Esophagus mucosa (tissue), 1 donor: ENCODE measurements at regions not wholly inside any gene's neighbourhood (a gene's known extent, or its start where the extent isn't known, plus 50 kb on each side); places are given as distances from the start of the nearest gene placed in this dataset.

ENCODE experiments used
- ATAC-seq: fragments of 200-7000 bp; cut with Tn5 transposase; one replicate; pipeline ENCODE4 v1.9.1; 2020
- donor health status: DM: yes; HTN: yes; CAD: no.

DNA sequence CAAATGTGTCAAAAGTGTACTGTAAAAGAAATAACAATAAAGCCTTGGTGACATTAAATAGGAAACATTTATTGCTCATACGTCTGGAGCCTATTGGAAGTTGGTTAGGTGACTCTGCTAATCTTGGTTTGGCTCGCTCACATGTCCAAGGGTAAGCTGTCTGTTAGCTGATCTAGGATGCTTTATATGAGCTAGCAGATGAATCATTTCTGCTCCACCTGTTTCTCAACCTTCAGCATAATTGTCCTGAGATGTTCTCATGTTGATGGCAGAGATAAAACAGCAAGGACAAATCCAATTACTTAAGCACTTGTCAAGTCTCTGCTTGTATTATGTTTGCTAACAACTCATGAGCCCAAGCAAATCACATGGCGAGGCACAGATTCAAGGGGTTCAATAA lies 56.0 kb upstream of the CD53 start:
- ATAC-seq: peak; percentile 80

DNA sequence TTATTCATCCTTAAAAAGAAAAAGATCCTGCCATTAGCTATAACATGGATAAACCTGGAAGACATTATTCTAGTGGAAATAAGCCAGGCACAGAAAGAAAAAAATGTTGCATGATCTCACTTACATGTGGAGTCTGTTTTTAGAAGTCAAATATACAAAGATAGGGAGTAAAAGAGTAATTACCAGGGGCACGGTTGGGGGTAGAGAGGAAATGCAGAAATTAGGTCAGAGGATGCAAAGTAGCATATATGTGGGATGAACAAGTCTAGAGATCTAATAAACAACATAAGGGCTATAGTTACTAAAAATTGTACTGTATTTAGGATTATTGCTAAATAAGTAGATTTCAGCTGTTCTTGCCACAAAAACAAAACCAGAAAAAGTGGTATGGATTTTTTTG lies 61.4 kb upstream of the CD53 start:
- no peak for ATAC-seq

DNA sequence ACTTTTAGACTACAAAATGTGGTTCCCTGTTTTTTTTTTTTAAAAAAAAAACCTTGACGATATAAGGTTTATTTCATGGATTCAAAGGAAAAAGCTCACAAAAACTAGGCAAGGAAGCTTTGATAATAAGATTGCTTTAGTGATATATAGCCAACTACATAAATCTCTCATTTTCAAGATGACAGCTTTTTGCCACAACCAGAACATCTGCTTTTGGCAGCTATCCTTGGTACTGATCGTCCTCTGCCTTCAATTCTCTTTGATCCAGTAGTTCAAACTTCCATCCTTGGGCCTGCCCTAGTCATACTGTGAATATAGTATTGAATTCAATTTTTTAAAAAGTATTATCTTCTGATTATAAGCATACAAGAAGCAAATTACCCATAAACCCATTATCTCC lies 72.9 kb upstream of the CD53 start:
- no peak for ATAC-seq

DNA sequence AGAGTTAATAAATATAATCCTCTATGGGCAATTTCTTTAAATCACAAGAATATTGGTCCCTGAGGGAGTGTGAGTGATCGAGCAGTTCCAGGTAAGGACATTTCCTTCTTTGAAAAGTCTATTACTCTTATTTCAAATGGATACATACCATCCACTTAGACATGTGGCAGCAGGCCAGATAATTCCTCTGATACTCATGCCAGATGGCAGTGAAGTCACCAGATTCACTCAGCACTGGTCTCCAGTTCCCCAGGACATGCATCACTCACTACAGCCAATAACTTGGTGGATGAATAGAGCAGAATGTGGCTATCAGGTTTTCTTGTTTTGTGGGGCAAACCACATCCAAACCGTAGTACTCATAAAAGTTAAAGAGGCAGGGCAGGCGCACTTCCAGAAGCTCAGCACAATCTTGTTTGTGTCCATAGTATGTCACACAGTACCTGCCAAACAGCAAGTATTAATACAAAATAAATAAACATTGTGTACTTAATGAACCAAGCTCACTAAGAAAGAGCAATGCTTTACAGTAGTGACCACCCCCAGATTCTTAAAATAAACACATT lies 74.2 kb upstream of the CD53 start:
- ATAC-seq: no peak

DNA sequence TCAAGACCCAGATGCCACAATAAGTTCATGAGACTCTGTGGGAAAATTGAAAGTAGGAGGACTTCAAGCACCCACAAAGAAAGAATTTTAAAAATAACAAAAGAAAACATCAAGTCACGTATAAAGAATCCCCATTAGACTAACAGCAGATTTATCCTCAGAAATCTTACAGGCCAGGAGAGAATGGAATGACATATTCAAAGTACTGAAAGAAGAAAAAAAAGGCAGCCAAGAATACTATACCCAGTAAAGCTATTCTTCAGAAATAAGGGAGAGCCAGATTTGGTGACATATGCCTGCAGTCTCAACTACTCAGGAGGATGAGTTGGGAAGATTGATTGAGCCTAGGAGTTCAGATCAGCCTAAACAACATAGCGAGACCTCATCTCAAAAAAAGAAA lies 84.3 kb upstream of the CD53 start:
- ATAC-seq: no peak

DNA sequence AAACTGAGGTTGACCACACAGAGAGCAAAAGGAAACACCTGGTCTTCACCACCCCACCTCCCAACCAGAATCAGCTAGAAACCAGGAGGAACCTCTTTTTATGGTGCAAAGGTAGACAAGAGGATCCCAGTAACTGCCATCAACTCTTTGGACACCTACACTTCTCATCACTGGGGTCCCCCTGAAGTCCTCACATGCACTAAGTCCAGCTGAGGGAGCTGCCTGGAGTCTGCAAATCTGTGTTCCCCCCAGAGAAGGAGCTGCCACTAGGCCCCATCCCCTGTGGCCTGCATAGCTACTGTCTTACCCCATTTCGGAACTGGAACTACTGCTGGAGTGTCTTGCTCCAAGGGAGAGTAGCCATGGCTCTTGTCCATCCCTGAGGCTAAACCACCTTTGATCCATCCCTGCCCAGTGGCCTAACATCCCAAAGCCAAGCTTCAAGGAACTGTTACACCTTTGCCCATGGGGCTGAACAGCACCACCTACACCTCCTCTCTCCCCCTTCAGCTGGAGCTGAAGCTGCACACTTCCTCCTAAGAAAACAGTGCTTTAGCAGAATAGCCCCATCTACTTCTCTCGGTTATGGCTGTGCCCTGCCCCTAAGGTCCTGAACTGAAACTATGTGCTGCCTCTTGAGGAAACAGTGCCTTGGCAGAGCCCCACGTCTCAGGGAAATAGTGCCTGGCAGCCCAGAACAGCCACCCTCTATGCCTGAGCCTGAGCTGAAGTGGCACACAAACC lies 85.4 kb upstream of the CD53 start:
- ATAC-seq: peak; percentile 61

DNA sequence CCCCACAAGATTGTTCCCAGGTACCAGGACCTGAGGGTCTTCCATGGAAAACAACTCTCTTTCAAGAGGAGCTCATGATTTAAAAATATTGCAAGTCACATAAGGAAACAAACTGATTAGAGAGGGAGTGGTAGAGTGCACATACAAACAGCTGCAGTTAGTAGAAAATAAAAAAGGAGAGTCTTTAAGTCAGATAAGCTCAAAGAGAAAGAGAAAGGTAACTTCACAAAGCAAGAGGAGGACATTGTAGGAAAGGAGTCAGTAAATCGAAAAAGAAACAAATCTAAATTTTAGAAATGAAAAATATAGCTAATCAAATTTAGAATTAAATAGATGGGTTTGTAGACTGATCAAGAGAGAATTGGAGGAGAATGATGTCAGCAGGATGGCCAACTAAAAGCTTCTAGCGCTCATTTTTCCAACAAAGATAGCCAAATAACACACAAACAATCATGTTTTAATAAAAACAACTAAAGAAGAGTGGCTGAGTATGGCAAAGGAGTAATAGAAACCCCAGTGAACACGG lies 86.1 kb upstream of the CD53 start:
- no peak for ATAC-seq

DNA sequence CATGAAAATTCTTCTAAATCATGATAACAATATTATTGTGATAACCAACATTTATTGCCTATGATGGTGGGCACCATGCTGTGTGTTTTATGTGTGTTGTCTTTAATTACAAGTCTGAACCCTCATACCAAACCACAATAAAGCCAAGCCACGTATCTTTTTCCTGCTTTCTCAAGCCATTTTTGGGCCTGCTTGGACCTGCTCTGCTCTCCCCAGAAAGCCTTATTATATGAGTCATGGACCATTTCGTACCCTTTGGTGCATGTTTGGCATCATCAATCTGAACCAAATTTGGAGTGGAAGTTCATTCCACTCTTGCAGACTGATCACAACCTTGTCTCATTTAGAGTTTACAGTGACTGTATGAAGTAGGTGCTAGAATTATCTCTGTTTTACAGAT lies 87.3 kb upstream of the CD53 start:
- no peak for ATAC-seq

DNA sequence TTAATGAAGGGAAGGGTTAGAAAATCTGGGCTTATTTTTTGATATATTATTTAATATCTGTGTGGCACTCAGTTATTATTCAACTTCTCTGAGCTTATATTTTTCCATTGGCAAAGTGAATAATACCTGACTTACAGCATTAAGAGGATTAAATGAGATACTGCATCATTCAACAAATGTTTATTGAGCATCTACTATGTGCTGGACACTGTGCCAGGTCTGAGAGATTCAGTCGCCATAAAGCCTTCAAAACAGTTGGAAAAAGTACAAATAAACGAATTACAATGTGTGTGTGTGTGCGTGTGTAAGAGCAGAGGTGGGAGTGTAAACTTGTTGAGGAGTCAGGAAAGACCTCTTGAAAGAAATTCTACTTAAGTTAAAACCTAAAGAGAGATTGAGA lies 87.9 kb upstream of the CD53 start:
- ATAC-seq: no peak

DNA sequence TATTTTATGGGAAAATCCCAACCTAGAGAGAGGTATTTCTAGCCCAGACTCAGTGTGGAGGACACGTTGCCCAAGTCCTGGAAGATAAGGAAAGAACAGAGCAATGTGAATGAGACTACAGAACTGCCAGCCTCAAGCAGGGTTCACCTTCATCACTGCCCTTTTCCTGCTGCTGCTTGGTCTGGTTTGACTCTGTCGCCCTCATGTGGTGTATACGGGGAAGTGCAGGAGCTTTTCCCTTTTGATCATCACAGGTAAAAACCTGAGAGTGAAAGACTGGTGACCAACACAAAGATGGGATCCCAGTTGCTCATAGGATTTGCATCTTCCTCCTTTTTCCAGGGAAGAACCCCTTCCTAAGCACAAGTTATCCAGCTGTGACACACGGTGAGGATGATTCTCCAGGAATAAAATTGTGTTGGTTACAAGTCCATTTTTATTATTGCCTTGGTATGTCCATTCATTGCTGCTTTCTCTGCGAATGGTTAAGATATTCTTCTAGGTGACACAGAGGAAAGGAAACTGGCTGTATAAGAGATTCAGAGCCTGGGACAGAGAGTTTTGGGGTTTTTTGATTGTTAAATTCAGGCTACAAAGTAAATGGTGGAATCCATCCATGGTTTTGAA lies 89.5 kb upstream of the CD53 start:
- peak; percentile 78 for ATAC-seq

DNA sequence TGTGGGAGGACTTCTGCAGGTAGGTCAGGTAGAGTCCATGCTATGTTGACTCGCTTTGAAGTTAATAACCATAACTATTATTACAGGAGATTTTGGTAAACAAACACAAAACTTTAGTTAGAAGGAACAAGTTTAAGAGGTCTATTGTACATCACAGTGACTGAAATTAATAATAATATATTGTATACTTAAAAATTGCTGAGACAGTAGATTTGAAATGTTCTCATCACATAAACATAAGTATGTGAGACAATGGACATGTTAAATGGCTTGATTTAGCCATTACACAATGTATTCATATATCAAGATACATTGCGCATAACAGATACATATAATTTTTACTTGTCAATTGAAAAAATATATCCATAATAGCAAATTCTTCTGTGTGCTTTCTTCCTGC lies 91.4 kb upstream of the CD53 start:
- ATAC-seq: no peak

DNA sequence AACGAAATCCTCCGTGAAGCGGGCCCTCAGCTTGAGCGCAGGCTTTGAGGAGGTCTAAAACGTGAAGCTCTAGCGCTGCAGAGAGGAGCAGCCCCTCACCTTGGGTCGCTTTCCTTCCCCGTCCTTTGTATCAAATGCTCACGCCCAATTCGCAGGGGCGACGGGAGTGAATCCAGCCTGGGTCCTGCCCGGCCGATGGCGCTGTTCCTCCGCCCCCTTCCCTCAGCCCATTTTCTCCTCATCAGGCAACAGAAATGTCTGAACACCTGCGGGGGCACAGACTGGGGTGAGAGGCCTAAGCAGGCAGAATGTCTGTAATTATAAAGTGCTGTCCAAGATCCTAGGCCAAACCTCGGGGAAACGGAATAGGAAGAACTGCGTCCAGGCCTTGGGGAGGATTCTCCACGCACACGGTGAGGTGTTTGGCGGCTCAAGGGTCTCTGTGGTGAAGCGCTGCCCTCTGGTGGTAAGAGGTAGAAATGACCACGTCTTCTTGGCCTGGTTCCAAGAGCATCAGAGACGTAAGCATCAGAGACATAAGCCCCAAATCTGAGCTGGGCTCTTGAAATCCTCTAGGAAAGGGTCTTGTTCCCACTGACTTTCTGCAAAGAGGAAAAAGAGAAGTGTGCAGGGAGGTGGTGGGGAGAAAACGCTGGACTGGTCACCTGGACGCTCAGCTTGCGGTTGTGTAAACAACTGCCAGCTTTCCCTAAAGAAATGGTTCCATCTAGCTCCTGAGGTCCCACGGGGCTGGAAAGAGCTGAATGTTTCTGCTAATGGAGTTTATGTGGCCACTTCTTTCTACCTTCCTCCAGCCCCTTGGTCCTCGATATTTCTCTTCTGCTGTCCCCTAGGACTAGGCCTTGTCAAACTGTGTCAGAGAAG lies 92.1 kb upstream of the CD53 start:
- peak; percentile 81 for ATAC-seq

DNA sequence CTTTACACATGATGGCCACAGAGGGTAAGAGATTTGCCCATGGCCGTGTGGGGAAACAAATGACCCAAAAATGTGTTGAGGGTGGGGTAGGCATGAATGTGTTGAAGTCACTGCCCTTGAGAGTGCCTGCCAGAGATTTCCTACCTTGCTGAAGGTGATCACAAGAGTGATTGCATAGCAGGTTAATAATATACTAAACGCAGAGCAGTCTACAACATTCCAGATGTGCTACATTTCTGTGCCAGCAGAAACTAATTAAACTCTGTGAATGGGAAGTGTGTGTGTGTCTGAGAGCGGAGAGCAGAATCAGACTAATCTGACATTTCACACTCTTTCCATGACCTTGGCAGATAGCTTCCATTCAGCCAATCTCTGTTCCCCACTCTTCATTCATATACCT lies 93.3 kb upstream of the CD53 start:
- no peak for ATAC-seq

DNA sequence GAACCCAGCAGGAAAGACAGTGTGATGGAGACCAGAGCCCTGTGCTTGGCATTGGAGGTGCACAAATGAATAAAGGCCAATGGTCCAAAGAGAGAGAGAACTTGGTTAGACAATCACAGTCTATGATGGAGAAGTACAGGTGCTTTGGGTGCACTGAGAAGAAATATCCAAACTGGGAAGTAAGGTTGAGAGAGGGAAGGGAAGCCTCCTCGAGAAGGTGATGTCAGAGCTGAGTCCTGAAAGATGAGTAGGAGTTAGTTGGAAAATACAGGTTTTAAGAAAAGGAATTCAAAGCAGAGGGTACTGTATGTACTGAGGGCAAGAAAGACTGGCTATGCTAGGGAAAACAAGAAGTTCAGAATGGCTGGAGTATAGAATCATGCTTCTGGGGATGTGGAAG lies 94.1 kb upstream of the CD53 start:
- no peak for ATAC-seq

DNA sequence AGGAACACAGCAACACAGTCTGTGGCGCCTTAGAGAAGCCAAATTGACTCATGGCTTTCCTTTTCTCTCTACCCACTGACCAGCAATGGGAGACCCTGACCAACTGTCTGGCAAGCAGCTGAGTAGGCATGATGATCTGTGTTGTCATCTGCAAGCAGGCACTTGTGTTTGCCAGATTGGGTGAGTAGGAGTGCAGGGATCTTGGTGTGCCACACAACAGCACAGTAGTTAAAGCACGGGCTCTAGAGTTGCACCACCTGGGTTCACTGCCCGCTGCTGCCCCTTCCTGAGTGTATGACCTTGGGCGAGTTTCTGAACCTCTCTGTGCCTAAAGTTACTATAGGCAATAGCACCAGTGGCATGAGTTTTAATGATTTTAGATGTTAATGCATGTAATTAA lies 95.7 kb upstream of the CD53 start:
- no peak for ATAC-seq

DNA sequence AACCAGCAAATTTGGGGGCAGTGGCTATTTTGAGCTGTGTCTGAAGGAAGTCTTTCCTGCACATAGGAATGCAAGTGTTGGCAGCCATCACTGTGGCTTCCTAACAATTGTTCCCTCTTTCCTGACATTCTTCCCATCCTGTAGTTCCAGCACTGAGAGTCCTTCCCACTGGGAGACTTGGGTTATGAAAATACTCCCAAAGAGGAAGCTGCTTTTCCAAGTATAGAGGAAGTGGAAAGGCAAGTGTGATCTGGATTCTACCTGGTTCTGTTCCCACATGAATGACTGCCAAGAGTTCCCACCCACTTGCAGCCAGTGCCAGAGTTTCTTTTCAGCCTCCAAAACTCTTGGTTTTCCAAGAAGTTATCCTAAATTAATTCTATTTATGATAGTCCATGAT lies 98.5 kb upstream of the CD53 start:
- ATAC-seq: no peak

DNA sequence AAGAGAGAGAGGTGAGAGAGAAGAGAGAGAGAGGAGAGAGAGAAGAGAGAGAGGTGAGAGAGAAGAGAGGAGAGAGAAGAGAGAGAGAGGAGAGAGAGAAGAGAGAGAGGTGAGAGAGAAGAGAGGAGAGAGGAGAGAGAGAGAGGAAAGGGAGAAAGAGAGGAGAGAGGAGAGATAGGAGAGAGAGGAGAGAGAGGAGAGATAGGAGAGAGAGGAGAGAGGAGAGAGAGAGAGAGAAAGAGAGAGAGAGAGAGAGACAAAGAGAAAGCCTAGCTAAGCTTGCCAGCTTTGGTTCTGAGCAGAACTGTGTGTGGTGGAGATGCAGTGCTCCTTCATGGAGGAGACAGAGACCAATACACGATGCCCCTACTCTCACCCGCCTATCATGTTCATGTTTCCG lies 99.1 kb upstream of the KCNA3 start:
- ATAC-seq: no peak

DNA sequence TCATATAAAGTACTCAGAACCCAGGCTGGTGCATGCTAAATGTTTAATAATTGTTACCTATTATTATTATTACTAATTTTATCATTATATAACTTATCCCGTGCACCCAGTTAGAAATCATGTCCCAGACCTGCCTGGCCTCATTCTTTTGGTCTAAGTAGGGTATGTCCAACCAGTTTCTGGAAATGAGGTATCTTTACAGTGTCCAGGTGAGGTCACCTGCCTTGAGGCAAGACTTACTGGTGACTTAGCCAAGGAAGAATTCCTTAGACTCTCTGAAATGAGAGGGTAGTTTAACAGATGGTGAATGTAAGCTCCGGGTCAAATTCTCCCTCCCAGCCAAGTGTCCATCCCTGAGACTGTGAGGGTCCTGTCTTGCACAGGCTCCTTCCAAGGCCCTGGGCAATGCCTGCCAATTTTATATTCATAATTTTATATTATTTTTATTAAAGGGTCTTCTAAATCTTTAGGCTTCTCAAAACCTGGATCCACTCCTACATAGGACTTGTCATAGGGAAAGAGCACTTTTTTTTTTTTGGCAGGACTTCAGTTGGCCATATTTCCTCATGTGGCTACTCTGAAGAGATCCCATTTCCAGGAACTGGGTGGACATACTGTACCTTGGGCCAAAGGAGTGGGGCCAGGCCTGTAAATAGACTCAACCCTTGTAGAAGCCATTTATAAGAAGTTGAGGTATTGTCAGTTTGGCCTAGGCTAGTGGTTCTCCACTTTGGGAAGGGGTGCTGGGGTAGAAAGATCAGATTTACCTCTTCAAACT lies 96.7 kb upstream of the KCNA3 start:
- ATAC-seq: peak; percentile 88

DNA sequence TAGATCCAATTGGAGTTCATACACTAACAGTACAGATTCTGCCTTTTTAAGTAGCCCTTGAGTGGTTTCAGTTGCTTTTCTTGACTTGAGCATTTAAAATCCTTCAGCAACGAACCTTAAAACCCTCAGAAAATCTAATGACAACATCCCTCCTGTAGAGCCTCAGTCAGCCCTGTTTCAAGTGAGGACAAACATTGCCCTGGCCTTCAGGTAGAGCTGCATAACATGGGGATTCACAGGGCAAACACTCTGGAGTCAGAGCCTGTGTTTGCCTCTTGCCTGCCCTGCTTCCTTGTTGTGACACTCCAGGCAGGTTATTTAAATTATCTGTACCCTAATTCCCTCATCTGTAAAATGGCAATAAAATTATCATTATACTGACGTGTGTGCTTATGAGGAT lies 96.1 kb upstream of the KCNA3 start:
- ATAC-seq: peak; percentile 67

DNA sequence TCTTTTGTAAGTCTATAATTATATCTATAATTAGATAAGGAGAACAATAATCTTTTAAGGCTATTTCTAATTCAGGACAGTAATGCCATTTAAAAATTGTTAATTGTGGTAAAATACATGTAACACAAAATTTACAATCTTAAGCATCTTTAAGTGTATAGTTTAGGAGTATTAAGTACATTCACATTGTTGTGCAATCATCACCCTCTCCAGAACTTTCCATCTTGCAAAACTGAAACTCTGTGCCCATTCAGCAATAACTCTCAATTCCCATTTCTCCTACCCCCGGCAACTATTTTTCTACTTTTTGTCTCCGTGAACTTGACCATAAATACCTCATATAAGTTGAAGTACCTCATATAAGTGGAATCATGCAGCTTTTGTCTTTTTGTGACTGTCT lies 93.9 kb upstream of the KCNA3 start:
- no peak for ATAC-seq

DNA sequence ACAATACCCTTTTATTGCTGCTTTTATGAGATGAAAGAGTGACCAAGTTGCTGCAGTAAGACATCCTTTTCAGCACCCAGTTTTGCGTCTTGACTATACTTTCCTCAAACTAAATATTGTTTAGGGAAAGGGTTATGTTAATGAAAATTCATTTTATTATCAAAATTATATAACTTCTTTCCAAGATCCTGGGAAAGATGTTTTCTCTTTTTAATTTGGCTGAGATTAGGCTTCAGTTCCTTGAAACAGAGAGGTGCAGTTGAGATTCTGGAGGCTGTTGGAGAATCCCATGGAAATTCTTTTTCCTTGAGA lies 91.6 kb upstream of the KCNA3 start:
- ATAC-seq: no peak

DNA sequence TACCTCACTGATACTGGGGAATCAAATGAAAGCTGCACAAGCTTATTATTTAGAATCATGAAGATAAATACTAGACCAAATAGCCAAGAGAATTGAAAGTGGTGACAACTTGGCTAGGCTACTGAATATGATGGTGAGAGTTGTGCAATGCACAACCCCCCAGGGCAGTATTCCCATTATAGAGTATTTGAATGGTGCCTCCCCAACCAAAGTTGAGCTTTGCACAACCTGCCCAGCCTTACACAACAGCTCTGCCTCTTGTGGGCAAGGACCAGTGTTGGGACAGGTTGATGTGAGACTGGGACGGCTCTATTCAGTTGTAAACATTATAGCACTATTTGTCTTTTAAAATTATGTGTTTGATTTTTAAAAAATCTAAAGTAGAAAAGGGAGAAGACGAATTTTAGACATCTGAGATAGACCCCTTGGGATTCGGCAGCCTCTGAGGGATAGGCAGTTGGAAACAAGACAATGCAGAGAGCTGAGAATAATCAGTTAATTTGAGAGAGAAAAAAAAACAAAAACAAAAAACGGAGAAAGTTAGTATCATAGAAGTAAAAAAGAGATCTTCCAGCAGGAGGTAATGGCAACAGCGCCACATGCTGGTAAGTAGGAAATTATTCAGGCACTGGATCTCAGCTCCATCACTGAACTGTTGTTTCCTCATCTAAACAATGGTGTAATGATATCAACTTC lies 91.0 kb upstream of the KCNA3 start:
- peak; percentile 46 for ATAC-seq
